ENCODE measurements at regions not wholly inside any gene's neighbourhood (a gene's known extent, or its start where the extent isn't known, plus 50 kb on each side); places are given as distances from the start of the nearest gene placed in this dataset.
"Not testable (repeated sequence)": the region's sequence is repeated elsewhere in the genome, so short reads cannot be mapped to it uniquely, and the experiment has no call there.

DNA sequence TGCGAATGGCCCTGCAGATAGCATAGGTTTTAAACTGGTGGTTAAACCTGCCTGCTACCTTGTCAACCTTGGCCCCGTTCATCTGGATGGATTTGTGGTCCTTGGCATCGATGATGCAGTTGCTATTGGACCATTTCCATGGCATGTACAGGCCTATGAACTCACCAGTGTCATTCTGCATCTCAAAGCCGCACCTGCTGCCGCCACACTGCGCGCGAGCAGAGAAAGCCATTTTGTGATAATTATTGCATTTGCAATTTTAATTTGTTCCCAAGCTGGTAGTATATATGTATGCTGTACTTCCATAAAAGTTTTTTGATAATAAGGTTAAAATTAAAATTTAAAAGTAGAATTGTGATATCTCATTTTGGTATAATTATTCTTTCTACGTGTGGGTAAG, 94.8 kb upstream of the UXS1 start:
- no peak for DNase-seq

DNA sequence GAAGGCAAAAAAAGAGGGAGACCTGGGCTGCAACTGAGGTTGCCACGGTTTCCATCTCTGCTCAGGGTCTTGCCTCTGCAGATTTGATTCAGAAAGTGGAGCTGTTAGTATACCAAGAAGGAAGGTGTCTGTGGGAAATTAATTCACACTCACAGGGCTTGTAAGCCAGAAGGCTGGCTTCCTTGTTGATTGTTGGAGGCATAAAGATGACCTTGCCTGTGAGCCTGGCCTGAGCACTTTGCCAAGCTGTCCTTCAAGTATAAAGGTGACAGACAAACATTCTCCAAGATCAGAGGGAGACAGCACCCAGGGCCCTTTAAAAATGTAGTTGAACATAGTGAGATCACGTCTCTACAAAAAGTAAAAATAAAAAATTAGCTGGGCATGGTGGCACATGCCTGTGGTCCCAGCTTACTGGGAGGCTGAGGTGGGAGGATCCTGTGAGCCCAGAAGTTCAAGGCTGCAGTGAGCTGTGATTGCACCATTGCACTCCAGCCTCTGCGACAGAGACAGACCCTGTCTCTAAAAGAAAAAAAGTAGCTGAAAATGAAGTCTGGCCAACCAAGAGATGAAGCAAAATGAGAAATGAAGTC, 91.2 kb upstream of the UXS1 start:
- no peak for DNase-seq

DNA sequence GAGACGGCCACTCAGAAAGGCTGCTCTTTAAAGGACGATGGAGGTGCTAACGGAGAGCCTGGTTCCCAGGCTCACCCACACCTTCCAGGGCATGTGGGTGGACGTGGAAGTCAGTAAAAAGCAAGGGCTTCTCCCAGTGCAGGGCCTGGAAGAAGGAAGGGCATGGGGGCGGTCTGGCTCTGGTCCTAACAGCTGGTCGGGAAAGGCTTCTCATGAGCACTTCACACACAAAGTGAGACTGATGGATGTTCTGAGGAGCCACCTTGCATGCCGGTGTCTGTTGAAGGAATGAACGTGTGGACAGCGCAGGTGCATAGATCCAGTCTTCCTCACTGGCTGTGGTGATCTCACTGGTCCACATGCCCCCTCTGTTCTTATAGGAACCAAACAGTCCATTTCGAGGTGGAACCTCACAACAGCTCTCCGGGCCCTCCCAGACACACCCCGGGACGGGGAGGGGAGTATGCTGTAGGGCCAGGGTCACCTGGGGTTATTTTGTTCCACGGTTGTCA, 90.6 kb upstream of the UXS1 start:
- DNase-seq = no peak

DNA sequence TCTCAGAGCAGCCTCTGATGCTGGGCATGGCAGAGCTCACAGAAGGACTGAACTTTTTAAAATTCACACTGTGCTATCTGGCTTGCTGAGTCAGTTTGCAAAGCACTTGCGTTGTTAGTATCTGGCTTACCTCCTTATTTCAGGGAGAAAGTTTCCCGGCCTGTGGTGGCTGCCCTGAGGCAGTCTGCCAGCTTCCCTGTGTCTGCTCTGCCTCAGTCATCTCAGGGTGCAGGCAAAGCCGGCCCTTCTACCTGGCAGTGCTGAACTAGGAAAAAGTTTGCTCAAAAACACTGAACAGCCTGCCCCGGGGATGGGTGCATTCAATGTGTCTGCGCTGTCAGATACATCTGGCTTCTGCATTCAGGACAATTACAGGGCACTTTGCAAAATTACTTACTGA, 90.2 kb upstream of the UXS1 start:
- DNase-seq = no peak

DNA sequence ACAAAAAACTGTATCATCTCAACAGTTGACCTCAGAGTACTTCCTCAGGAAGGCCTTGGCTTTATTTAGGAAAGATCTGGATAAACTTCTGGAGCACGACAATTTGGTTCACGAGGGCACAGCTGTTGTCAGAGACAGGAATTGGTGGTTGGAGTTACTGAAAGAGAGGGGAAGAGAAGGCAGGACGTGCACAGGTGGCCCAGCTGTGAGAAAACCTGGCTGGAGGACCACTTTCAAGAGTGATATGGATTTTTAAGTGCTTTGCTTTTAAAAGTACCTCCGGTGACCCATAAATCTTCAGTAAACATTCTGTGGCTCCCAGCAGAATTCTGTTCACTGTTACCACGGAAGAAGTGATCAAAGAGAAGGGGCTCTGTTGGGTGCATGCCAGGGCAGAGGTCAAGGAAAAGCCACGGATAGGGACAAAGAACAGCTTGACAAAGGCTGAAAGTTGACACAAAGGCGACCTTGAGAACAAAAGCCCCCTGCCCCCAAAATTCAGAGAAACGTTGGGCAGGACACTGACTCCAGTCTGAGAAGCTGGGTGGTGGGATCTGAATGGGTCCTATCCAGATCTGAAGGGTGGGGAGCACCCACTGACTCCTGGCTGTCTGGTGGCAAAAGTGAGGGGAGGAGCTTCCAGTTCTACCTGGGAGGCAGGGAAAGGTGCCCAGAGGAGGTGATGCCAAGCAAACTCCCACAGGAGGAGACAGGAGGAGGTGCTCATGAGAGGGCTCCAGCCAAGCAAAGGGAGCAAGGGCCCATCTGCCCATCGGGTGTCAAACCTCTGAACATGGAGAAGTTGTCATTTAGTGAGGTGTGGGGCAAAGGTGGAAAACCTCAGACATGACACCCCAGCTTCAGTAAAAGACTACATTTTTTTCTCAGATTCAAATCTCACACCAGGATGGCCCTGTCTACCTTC, 89.4 kb upstream of the UXS1 start:
- not testable (repeated sequence) for DNase-seq

DNA sequence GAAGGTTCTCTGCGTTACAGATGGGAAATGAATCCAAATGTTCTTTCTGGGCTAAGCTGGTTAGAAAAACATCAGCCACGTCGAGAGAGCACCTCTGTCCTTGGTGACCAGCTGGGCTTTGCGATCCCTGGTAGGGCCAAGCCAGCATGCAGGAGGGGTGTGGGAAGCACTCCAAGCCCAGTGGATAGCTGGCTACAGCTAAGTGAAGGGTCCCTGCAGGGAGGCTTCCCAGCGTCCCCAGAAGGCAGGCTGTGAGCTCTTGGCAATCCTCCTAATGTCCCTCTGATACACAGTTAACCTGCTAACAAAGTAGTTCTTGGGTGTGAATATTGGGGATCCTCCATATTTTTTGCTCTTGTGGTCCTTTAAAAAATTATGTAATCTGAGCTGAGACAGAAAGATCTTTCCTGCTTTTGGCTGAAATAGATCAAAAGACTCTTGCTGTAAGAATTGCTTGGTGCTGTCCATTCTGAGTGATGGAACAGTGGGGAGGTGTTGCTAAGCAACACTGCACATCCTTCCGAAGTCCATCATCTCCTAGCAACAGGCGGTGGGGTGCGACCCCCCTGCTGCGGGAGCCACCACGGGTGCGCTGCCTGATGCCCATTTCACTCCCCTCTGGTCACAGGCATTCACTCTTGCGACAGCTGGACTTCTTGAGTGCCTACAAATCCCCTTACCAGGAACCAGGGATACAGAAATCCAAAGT, 88.5 kb upstream of the UXS1 start:
- DNase-seq = peak; percentile 48

DNA sequence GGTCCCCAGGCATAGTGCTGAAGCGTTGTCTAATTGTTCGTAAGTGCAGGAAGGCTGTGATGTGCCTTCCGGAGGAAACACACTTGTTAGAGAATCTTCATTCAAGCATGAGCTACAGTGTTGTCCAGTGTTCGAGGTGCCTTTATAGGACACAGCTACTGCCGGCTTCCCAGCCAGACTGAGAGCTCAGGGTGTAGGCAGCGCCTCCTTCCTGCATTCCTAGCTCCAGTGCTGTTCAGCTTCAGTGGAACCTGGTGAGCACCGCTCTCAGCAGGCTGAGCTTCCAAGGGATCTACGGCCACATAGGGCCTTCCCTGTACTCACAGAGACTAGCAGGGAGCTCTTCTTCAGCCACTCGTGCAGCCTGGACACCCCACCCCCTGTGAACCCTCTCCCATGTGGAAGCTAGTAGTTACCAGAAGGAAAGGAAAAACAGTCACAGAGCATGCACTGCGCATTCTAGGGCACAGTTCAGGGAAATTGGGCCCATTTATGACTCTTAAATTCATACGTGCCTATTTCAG, 87.9 kb upstream of the UXS1 start:
- not testable (repeated sequence) for DNase-seq

DNA sequence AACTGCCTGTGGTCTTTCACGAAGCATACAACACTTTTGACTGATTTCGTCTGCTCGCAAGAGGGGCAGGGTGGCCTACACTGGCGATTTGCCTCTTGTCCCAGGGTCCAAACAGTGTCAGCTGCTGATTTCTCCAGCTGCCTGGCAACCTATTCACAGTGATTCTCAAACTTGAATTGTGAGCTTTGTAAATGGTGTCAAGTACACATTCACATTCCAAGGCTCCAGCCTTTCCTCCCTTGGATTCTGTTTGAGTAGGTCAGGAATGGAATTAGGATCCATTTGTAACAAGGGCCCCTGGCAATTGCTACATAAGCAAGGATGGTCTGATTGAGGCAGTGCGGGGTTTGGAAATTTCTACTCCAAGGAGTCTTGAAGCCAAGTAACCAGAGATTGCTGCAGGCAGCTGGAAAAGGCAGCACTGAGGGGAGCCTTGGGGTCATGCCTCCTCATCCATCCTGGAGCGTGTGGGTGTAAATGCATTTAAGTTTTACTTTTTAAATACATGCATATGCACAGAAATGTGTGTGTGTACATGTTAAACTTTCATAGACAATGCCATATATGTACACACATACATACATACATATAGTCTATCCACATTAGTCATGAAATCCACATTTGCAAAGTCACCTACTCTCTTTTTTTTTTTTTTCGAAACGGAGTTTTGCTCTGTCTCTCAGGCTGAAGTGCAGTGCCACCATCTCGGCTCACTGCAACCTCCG, 86.8 kb upstream of the UXS1 start:
- peak; percentile 30 for DNase-seq

DNA sequence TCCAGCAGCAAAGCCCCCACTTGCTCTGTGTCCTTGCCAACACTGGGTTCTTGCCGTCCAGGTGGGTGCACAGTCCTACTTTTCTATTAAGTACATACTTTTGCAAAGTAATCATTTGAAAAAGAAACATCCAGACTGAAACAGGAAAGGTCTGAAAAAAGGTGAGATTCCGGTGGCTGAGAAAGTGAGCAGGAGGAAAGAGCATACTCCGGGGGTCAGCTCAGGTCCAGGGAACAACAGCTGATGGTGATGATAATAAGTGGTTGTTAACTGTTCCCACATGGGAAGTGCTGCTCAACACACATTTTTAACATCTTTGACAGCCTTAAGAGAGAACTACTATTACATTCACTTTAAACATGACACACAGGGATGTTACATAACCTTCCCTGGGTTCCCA, 86.1 kb upstream of the UXS1 start:
- no peak for DNase-seq

DNA sequence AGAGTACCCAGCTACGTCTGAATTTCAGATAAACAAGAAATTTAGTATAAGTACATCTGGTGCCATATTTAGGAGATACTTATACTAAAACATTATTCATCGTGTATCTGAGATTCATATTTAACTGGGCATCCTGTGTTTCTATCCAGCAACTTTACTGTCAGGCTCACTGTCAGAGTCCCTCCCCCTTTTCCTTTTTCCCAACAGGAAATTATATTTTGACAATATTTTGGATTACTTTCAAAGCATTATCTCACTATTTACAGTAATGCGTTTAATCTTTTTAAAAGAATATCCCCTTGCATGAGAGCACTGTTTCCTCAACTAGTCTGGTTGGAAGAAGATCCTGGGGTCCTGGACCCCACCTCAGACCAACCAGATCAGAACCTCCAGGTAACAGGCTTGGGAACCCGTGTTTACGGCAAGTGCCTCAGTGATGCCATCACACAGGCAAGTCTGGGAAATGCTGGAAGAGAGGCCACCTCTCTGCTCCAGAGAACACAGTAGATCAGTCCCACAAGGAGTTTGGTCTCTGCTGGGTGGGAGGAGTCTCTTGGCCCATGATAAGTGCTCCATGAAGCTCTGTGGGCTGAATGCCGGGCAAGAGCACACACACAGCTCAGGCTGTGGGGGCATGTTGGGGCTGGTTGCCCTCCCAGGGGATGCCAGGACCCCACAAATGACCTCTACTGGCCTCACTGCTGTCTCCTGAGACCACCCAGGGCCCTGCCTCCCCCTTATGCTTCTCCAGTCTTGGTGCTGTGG, 84.2 kb upstream of the UXS1 start:
- no peak for DNase-seq

DNA sequence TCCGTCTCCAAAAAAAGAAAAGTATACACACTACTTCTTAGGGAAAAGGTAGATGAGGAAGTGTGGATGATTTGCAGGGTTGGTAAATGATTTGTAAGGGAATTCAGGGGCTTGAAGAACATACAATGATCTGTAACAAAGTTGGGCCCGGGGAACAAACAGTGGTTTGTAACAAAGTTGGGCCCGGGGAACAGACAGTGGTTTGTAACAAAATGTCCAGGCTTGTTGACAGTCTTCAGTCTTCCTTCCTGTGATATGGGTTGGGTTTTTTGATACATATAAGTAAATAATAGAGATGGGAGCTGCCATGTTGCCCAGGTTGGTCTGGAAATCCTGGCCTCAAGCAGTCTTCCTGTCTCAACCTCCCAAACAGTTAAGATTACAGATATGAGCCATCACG, 83.3 kb upstream of the UXS1 start:
- DNase-seq = no peak

DNA sequence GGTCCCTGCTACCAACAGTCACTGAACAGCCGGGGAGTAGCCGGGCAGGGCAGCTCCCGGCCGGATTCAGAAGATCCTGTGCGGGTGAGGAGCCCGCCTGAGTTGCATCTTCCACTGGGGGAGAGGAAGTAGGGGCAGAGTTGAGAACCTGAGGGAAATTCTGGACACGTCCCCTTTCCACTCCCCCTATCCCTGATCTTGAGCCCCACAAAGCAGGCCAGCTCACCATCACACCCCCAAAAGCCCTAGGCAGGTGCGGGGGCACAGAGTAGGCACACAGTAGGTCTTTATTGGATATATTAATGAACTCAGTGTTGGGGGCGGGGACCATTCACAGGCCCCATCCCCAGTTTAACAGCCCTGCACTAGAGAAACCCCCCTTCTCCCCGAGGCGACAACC, 81.9 kb upstream of the UXS1 start:
- no peak for DNase-seq

DNA sequence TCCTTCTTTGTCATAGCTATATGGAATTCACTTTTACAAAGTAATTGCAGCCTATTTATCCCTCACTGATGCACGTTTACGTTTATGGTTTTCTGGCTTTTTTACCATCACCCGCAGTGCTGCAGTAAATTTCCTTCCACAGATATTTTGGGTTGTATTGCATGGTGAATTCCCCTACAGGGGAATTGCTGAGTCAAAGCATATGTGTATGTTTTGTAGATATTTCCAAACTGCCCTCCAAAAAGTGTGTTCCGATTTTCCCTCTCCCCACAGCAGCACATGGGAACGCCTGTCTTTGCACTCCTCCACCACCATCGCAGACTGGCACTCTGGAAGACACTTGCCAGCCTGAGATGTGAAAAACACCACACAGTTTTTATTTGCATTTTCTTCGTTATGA, 80.6 kb upstream of the UXS1 start:
- DNase-seq = no peak

DNA sequence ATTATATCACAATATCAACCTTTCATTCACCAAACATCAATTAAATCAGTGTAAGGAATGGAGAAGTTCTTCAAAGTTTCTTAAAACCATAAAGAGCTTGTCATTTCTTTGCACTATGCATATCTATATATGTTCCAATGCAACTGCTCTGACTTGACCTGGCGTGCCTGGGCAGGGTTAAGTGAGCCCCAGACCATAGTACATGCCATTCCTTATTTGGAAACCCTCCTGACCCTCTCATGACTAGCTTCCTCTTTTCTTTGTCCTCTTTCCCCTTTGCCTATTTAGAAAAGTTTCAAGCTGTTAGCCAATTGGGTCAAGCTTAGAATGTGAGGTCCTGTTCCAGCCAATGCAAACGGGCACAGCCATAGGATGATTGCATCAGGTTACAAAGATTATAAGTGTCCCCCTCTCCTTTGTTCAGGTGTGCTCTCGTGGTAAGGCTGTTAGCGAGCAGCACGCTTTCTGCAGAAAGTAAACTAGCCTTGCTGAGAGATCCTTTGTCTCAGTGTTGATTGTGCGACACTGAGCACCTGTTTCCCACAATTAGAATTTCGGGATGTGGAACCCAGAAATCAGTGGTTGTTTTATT, 78.2 kb upstream of the UXS1 start:
- no peak for DNase-seq

DNA sequence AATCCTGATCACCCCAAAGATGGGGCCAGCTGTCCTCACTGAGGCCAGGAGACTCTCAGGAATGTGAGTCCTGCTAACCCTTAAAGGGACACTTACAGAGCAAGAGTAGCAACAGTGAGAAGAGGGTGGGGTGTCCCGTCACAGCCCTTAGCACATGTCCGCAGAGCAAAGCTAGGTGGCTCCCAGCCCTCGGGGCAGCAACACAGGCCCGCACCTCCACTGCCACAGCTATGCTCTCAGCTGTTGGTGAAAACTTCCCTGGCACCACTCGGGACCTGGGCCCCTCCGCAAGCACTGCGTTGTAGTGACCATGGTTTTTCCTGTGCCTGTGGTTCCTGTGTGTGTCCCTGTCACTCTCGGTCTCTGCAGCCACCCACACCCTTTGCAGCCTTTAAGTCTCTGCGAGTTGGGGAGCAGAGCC, 76.4 kb upstream of the UXS1 start:
- no peak for DNase-seq

DNA sequence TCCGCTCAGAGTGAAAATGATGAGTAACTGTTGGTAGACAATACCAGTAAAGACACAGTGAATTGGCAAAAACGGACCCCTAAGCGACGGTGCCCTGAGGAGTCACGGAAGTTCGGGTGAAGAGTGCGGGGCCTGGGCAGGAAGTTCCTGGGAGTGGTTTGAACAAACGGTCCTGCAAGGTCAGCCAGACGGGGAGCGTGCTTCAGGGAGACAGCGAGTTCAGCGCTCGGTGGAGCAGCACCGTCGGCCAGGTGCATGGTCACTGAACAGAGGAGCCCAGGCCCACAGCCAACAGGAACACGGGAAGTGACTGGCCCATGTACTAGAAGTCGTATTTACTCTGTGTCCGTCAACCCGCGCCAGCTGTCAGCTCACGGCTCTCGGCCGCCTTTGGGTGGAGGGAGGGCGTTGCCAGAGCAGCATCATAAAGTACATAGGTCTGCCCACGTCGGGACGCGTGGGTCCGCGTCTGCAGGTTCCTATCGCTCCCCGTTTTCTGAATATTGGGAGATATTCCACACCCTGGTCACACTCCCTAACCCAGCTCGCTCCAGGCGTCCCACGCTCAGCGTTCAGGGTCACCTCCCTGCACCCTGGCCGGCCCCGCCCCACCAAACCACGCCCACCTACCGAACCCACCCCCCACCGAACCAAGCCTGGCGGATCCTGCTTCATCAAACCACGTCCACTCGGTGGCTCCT, 75.6 kb upstream of the UXS1 start:
- peak; percentile 60 for DNase-seq

DNA sequence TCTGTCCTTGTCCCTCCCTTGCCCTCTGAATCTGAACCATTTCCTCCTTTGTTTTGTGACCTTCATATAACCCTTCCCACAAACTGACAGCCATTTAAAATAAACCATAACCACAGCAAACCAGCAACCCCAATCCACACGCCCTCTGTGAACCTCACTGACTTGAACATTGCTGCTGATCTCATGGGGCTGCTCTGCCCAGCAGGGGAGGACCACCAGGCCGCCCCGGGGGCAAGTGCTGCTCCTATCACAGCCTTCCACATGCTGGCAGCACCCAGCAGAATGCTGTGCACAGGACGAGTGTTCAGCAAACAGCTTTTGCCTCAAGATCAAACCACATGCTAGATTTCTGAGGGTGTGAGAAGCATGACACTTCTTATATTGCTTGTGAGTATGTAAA, 73.9 kb upstream of the UXS1 start:
- DNase-seq = no peak

DNA sequence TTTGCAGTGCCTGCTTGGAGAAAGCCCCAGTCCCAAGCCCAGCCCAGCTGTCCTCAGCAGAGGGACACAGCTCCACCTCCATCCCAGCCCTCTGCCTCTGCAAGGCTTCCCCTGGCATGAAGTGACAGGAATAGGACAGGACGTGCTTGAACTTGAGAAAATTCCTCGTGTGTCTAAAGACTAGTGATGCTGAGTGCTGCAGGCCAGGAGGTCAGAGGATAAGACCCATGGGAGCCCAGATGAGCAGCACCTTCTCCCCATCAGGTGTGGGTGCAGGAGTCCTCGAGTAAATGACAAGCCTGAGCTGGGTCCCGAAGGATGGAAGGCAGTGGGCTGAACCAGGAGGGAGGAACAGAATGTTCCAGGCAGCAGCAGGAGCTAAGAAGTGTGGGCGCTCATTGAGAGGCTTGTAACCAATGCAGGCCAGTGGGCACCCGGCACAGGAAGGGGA, 67.8 kb upstream of the UXS1 start:
- DNase-seq = no peak

DNA sequence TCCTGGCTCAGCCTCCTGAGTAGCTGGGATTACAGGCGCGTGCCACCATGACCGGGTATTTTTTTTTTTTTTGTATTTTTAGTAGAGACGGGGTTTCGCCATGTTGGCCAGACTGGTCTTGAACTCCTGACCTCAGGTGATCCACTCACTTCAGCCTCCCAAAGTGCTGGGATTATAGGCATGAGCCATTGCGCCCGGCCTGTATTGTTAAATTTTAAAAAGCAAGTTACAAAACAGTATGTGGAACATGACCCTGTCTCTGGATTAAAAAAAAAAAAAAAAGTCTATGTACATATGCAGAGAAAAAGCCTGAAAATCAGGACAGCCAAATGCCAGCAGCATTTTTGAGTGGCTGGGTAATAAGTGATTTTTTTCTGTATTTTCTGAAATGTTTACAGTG, 64.8 kb upstream of the UXS1 start:
- not testable (repeated sequence) for DNase-seq

DNA sequence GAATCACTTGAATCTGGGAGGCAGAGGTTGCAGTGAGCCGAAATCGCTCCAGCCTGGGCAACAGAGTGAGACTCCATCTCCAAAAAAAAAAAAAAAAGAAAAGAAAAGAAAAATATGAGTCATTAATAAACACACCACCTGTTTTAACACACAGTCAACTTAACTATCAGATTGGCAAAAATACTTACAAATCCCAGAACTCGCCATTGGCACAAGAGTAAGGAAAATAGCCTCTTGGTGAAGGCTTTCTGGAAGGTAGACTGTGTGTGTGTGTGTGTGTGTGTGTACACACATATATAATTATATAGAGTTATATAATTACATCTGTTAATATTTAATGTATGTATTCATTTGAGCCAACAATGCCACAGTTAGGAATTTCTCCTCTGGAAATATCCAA, 63.7 kb upstream of the UXS1 start:
- DNase-seq = no peak

DNA sequence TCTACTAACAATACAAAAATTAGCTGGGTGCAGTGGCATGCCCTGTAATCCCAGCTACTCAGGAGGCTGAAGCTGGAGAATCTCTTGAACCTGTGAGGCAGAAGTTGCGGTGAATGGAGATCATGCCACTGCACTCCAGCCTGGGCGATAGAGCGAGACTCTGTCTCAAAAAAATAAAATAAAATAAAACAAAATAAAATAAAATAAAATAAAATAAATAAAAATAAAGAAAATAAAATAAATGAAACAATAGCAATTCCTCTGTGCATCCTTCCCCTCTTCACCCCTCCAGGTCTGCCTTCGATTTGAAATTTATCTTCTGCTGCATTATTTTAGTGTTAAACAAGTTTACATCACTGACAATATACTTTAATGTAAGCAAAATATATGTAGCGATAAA, 63.0 kb upstream of the UXS1 start:
- DNase-seq = no peak

All from eye (tissue), 1 donor.